ENCODE measurements at regions not wholly inside any gene's neighbourhood (a gene's known extent, or its start where the extent isn't known, plus 50 kb on each side); places are given as distances from the start of the nearest gene placed in this dataset.

- WGBS = 96% methylated on average over 3 of the region's 3 CpGs
- no peak overlapping the region for H3K27ac ChIP-seq
- no peaks in the 10 kb centered on the region for H3K9me3 ChIP-seq
- H3K27me3 ChIP-seq (replicated peaks; ENCODE audit: insufficient read depth) = no peaks in the 10 kb centered on the region
- H3K4me1 ChIP-seq (replicated peaks) = no peaks in the 10 kb centered on the region
- no peak for DNase-seq (ENCODE audit: low spot score)
- TF ChIP-seq POLR2A (IDR thresholded peaks at IDR 0.05) (no peak), CTCF (IDR thresholded peaks at IDR 0.05) (no peak), POLR2AphosphoS5 (IDR thresholded peaks at IDR 0.05) (no peak)
- H3K4me3 ChIP-seq = no peak overlapping the region
- intact Hi-C loops (cut with DNase I) = no loop called here
- H3K36me3 ChIP-seq = no peaks in the 10 kb centered on the region
Observed at GRCh38 chr4:138773321-138773720, 242.3 kb upstream of the NOCT start.

GRCh38 chr4:138772366-138772765 is 243.2 kb upstream of the NOCT start:
- H3K27ac ChIP-seq = no peak overlapping the region
- intact Hi-C loops (cut with DNase I) = no loop called here

GRCh38 chr4:138770818-138771217 is 244.8 kb upstream of the NOCT start:
- H3K27me3 ChIP-seq (replicated peaks; ENCODE audit: insufficient read depth) = no peaks in the 10 kb centered on the region
- no peaks in the 10 kb centered on the region for H3K9me3 ChIP-seq
- H3K36me3 ChIP-seq = no peaks in the 10 kb centered on the region
- H3K27ac ChIP-seq = no peak overlapping the region
- intact Hi-C loops (cut with DNase I) = no loop called here
- no peaks in the 10 kb centered on the region for H3K4me1 ChIP-seq (replicated peaks)
- TF ChIP-seq POLR2AphosphoS5 (IDR thresholded peaks at IDR 0.05) (no peak), POLR2A (IDR thresholded peaks at IDR 0.05) (no peak), CTCF (IDR thresholded peaks at IDR 0.05) (no peak)
- no peak overlapping the region for H3K4me3 ChIP-seq
- no peak for DNase-seq (ENCODE audit: low spot score)
- WGBS = 94% methylated on average over 4 of the region's 4 CpGs

More at GRCh38 chr4:138772366-138772765, 243.2 kb upstream of the NOCT start:
- no peak overlapping the region for H3K4me3 ChIP-seq
- H3K36me3 ChIP-seq = no peaks in the 10 kb centered on the region
- TF ChIP-seq POLR2AphosphoS5 (IDR thresholded peaks at IDR 0.05) = no peak
- no peak for TF ChIP-seq CTCF (IDR thresholded peaks at IDR 0.05)
- TF ChIP-seq POLR2A (IDR thresholded peaks at IDR 0.05) = no peak
- no peaks in the 10 kb centered on the region for H3K9me3 ChIP-seq
- H3K27me3 ChIP-seq (replicated peaks; ENCODE audit: insufficient read depth) = no peaks in the 10 kb centered on the region
- no peak for DNase-seq (ENCODE audit: low spot score)
- no peaks in the 10 kb centered on the region for H3K4me1 ChIP-seq (replicated peaks)

- 88% methylated on average over 8 of the region's 8 CpGs for WGBS
- no peak for DNase-seq (ENCODE audit: low spot score)
- H3K9me3 ChIP-seq = no peaks in the 10 kb centered on the region
Observed at GRCh38 chr4:138766332-138766731, 249.2 kb upstream of the NOCT start.

More at GRCh38 chr4:138766332-138766731, 249.2 kb upstream of the NOCT start:
- Histone ChIP-seq H3K36me3 (no peaks in the 10 kb centered on the region), H3K27ac (no peak overlapping the region), H3K4me1 (replicated peaks) (no peaks in the 10 kb centered on the region), H3K27me3 (replicated peaks; ENCODE audit: insufficient read depth) (no peaks in the 10 kb centered on the region), H3K4me3 (no peak overlapping the region)
- TF ChIP-seq CTCF (IDR thresholded peaks at IDR 0.05) (no peak), POLR2AphosphoS5 (IDR thresholded peaks at IDR 0.05) (no peak), POLR2A (IDR thresholded peaks at IDR 0.05) (no peak)
- intact Hi-C loops (cut with DNase I) = no loop called here
